B cell (primary cell): ENCODE measurements at regions not wholly inside any gene's neighbourhood (a gene's known extent, or its start where the extent isn't known, plus 50 kb on each side); places are given as distances from the start of the nearest gene placed in this dataset.
"Not testable (repeated sequence)": the region's sequence is repeated elsewhere in the genome, so short reads cannot be mapped to it uniquely, and the experiment has no call there.

Source experiments
- ATAC-seq: fragments of 200-7000 bp; cut with Tn5 transposase; one replicate; pipeline ENCODE4 v1.10.0; 2021; ENCODE audit warnings: low read depth, mild to moderate bottlenecking, moderate number of reproducible peaks, moderate library complexity
- CTCF ChIA-PET: fragments of 350-600 bp; sonication (Branson Sonifier 250); formaldehyde crosslinking; loops from one replicate; lab custom pipeline; 2021; ENCODE audit warnings: antibody characterized with exemption, inconsistent platforms; lab: Charles Lee
- POLR2A ChIA-PET: fragments of 350-600 bp; sonication (Branson Sonifier 250); formaldehyde crosslinking; loops from one replicate; lab custom pipeline; 2021; ENCODE audit warnings: antibody characterized with exemption; lab: Charles Lee
- DNase-seq: peaks from one replicate; pipeline ENCODE4 v3.0.0; 2013
- H2AFZ ChIP-seq: 2 replicates; pipeline ENCODE4 v1.6.1; 2012; ENCODE audit warnings: mild to moderate bottlenecking, low read depth, low read length; ENCODE audit not compliant: insufficient read depth, poor library complexity, severe bottlenecking
- H3K27ac ChIP-seq, 2 donors: 1 replicate in 1 of 2; 2 replicates in 1 of 2; pipeline ENCODE4 v1.5.1; 2012 to 2013; ENCODE audit warnings: low read length in 2 of 2, mild to moderate bottlenecking in 2 of 2, moderate library complexity in 1 of 2
- H3K27me3 ChIP-seq, 4 experiments: fragments of 200-600 bp in 1 of 4; sonication (generic) in 1 of 4; replicated peaks in 1 of 4; 1 replicate in 2 of 4; 2 replicates in 2 of 4; pipeline versions ENCODE4 v1.6.1 to v1.7.0; 2013 to 2016; ENCODE audit warnings: low read length in 3 of 4, mild to moderate bottlenecking in 2 of 4, mixed read lengths in 1 of 4, moderate library complexity in 1 of 4; ENCODE audit not compliant: insufficient read depth in 4 of 4, control insufficient read depth in 3 of 4; ENCODE audit errors: control extremely low read depth in 1 of 4
- H3K36me3 ChIP-seq, 2 experiments: replicated peaks in 1 of 2; 1 replicate in 1 of 2; 2 replicates in 1 of 2; pipeline versions ENCODE4 v1.6.1 to v1.7.1; 2013; ENCODE audit warnings: low read length in 1 of 2; ENCODE audit not compliant: insufficient read depth in 2 of 2, control insufficient read depth in 1 of 2; ENCODE audit errors: control extremely low read depth in 1 of 2, extremely low read depth in 1 of 2
- H3K4me1 ChIP-seq, 2 donors: fragments of 200-600 bp in 1 of 2; sonication (generic) in 1 of 2; 1 replicate in 1 of 2; 2 replicates in 1 of 2; pipeline versions ENCODE4 v1.5.1 to v1.6.1; 2013 to 2017; ENCODE audit warnings: low read length in 2 of 2; ENCODE audit not compliant: control insufficient read depth in 2 of 2, insufficient read depth in 2 of 2
- H3K4me2 ChIP-seq: replicated peaks from 2 replicates; pipeline ENCODE3; 2012; ENCODE audit warnings: mild to moderate bottlenecking, low read depth, low read length; ENCODE audit not compliant: poor library complexity, severe bottlenecking
- H3K4me3 ChIP-seq, 5 experiments: fragments of 200-600 bp in 1 of 5; sonication (generic) in 1 of 5; 1 replicate in 3 of 5; 2 replicates in 2 of 5; pipeline versions ENCODE4 v1.5.1 to v1.7.0; 2011 to 2016; ENCODE audit warnings: low read length in 4 of 5, mild to moderate bottlenecking in 4 of 5, low read depth in 2 of 5, control low read depth in 1 of 5, moderate library complexity in 1 of 5; ENCODE audit not compliant: insufficient read depth in 1 of 5; ENCODE audit errors: control extremely low read depth in 1 of 5, extremely low read depth in 1 of 5
- H3K79me2 ChIP-seq: fragments of 200-600 bp; sonication (generic); one replicate; pipeline ENCODE4 v1.6.0; 2016; ENCODE audit warnings: low read length; ENCODE audit not compliant: control insufficient read depth, insufficient read depth
- H3K9ac ChIP-seq: fragments of 200-600 bp; sonication (generic); 2 replicates; pipeline ENCODE4 v1.6.1; 2017; ENCODE audit warnings: mild to moderate bottlenecking, low read length, moderate library complexity
- H3K9me3 ChIP-seq, 3 donors: one replicate each; pipeline versions ENCODE4 v1.6.1 to v1.7.1; 2013; ENCODE audit warnings: low read length in 2 of 3; ENCODE audit not compliant: control insufficient read depth in 2 of 3, insufficient read depth in 1 of 3; ENCODE audit errors: control extremely low read depth in 1 of 3
- H4K20me1 ChIP-seq: 2 replicates; pipeline ENCODE4 v1.6.0; 2012; ENCODE audit warnings: mild to moderate bottlenecking, low read length; ENCODE audit not compliant: insufficient read depth, control insufficient read depth, poor library complexity, severe bottlenecking
- H3K27ac Mint-ChIP-seq: one replicate; pipeline ENCODE4 v1.8.0; 2021; ENCODE audit warnings: mixed read lengths
- H3K27me3 Mint-ChIP-seq: one replicate; pipeline ENCODE4 v1.8.0; 2021; ENCODE audit warnings: mixed read lengths
- H3K4me1 Mint-ChIP-seq: one replicate; pipeline ENCODE4 v1.8.0; 2021; ENCODE audit warnings: mixed read lengths
- H3K4me3 Mint-ChIP-seq: one replicate; pipeline ENCODE4 v1.8.0; 2021; ENCODE audit warnings: mixed read lengths
- H3K9me3 Mint-ChIP-seq: one replicate; pipeline ENCODE4 v1.8.0; 2022; ENCODE audit warnings: mixed read lengths; ENCODE audit not compliant: insufficient read depth
- CTCF ChIP-seq: fragments of 200-600 bp; IDR thresholded peaks from one replicate; pipeline ENCODE4 v1.8.0; 2022; ENCODE audit warnings: antibody characterized with exemption, mild to moderate bottlenecking
- EZH2 ChIP-seq: IDR thresholded peaks from 2 replicates; pipeline ENCODE4 v1.6.1; 2012; ENCODE audit warnings: borderline replicate concordance, low read depth, mild to moderate bottlenecking, moderate library complexity, low read length; ENCODE audit not compliant: insufficient read depth, poor library complexity, severe bottlenecking
- WGBS: methylation state at CpG from one replicate; pipeline ENCODE4 v1.1.5; 2013; ENCODE audit warnings: missing lambda C conversion rate; ENCODE audit not compliant: insufficient coverage; 5-methylcytosine and 5-hydroxymethylcytosine counted together
- intact Hi-C: fragments of 100-400 bp; cut with micrococcal nuclease; formaldehyde crosslinking; loops from one replicate; pipeline ENCODE4 v1.10.0; 2022

GRCh38 chr16:59108374-59108773 lies 374.3 kb upstream of the GOT2 start:
- TF ChIP-seq EZH2 (no peak), CTCF (no peak)
- no peak overlapping the region for H3K27ac Mint-ChIP-seq
- ChIA-PET POLR2A (no interaction called here), CTCF (no interaction called here)
- Histone ChIP-seq H3K4me2 (no peak overlapping the region), H3K4me1 (no peaks in the 10 kb centered on the region), H3K79me2 (no peaks in the 10 kb centered on the region), H3K9me3 (no peaks in the 10 kb centered on the region), H3K27ac (no peak overlapping the region), H2AFZ (no peak overlapping the region), H3K4me3 (no peak overlapping the region), H3K9ac (no peak overlapping the region), H3K36me3 (no peaks in the 10 kb centered on the region), H3K27me3 (no peaks in the 10 kb centered on the region), H4K20me1 (no peaks in the 10 kb centered on the region)
- WGBS: no CpG with 5 or more reads among the region's 2 CpGs
- H3K4me1 Mint-ChIP-seq: no peaks in the 10 kb centered on the region
- no peak overlapping the region for H3K4me3 Mint-ChIP-seq
- no peaks in the 10 kb centered on the region for H3K9me3 Mint-ChIP-seq
- ATAC-seq: no peak
- H3K27me3 Mint-ChIP-seq: no peaks in the 10 kb centered on the region
- DNase-seq: no peak
- intact Hi-C loops: no loop called here

GRCh38 chr16:59096682-59097081 lies 362.6 kb upstream of the GOT2 start:
- H3K9me3 ChIP-seq, H3K9me3 Mint-ChIP-seq, H2AFZ ChIP-seq, ATAC-seq, H3K4me3 ChIP-seq, H3K27ac ChIP-seq, H4K20me1 ChIP-seq, POLR2A ChIA-PET, intact Hi-C loops, H3K27ac Mint-ChIP-seq, H3K27me3 Mint-ChIP-seq, CTCF ChIA-PET, H3K27me3 ChIP-seq, H3K9ac ChIP-seq, H3K4me3 Mint-ChIP-seq, H3K36me3 ChIP-seq, DNase-seq, H3K79me2 ChIP-seq, H3K4me2 ChIP-seq, H3K4me1 Mint-ChIP-seq, H3K4me1 ChIP-seq: not testable (repeated sequence)
- 97% methylated on average over 6 of the region's 9 CpGs for WGBS
